Fibroblast of the aortic adventitia (primary cell): ENCODE measurements at regions not wholly inside any gene's neighbourhood (a gene's known extent, or its start where the extent isn't known, plus 50 kb on each side); places are given as distances from the start of the nearest gene placed in this dataset.

Source experiments
- DNase-seq: peaks from one replicate; pipeline ENCODE4 v3.0.0-alpha.2; 2010; ENCODE audit warnings: low read depth
- H3K4me3 ChIP-seq: 2 replicates; pipeline ENCODE4 v1.5.1; 2011; ENCODE audit warnings: low read depth, mild to moderate bottlenecking, control low read depth, low read length, moderate library complexity
- CTCF ChIP-seq: IDR thresholded peaks from 2 replicates; pipeline ENCODE4 v1.5.1; 2011; ENCODE audit warnings: mild to moderate bottlenecking, low read length, control low read depth, inconsistent platforms; ENCODE audit not compliant: insufficient read depth

- no peak overlapping the region for H3K4me3 ChIP-seq
- no peak for TF ChIP-seq CTCF
- no peak for DNase-seq
Measured at GRCh38 chr9:100919506-100919905, 109.0 kb upstream of the PLPPR1 start.

GRCh38 chr9:100926366-100926765 is 102.2 kb upstream of the PLPPR1 start:
- H3K4me3 ChIP-seq, result no peak overlapping the region
- no peak for TF ChIP-seq CTCF
- no peak for DNase-seq

GRCh38 chr9:100927763-100928162 is 100.8 kb upstream of the PLPPR1 start:
- H3K4me3 ChIP-seq, result no peak overlapping the region
- TF ChIP-seq CTCF, result no peak
- no peak for DNase-seq

GRCh38 chr9:100933656-100934055 is 94.9 kb upstream of the PLPPR1 start:
- H3K4me3 ChIP-seq, result no peak overlapping the region
- peak; percentile 1 for DNase-seq
- TF ChIP-seq CTCF, result no peak

- DNase-seq, result no peak
- no peak for TF ChIP-seq CTCF
- H3K4me3 ChIP-seq, result no peak overlapping the region
Measured at GRCh38 chr9:100937382-100937781, 91.1 kb upstream of the PLPPR1 start.

GRCh38 chr9:100938507-100938906 is 90.0 kb upstream of the PLPPR1 start:
- DNase-seq, result no peak
- H3K4me3 ChIP-seq, result no peak overlapping the region
- TF ChIP-seq CTCF, result no peak

- DNase-seq, result no peak
- no peak for TF ChIP-seq CTCF
- no peak overlapping the region for H3K4me3 ChIP-seq
Measured at GRCh38 chr9:100939636-100940035, 88.9 kb upstream of the PLPPR1 start.
